SK-MEL-5 (cell line): ENCODE measurements at regions not wholly inside any gene's neighbourhood (a gene's known extent, or its start where the extent isn't known, plus 50 kb on each side); places are given as distances from the start of the nearest gene placed in this dataset.
"Not testable (repeated sequence)": the region's sequence is repeated elsewhere in the genome, so short reads cannot be mapped to it uniquely, and the experiment has no call there.

ENCODE experiments used
- DNase-seq: peaks from one replicate; pipeline ENCODE4 v3.0.0-alpha.2; 2016; ENCODE audit warnings: low read depth, low spot score
- in situ Hi-C: cut with HindIII; loops from 2 replicates; pipeline ENCODE4 v1.10.0; 2016; ENCODE audit warnings: low sequenced_read_pairs, high pct_unique_total_duplicates, low pct_unique_long_range_greater_than_20kb

DNA sequence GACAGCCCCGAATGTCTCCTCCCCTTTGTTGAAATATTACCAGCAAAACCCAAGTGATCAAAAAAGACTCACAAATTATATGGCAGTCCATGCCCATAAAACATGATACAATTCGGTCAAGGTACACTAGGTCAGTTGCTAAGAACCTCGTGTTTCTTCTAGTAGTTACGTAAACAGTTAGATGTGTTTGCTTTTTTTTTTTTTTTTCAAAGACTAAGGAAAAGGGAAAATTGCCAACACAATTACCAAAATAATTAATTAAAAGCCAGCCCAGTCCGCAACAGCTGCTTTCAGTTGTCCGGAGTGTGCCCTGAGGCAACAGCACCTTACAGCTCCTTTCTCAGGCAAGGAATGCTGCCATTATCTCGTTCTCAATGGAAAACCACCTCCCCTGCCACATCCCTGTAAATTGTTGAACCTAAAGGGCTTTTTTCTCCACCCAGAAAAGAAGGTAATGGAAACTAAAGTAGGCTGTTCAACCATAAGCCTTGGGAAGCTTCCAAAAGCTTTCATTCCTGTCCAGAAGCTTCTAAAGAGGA lies 129.2 kb upstream of the TSC22D2 start:
- in situ Hi-C loops, result no loop called here

DNA sequence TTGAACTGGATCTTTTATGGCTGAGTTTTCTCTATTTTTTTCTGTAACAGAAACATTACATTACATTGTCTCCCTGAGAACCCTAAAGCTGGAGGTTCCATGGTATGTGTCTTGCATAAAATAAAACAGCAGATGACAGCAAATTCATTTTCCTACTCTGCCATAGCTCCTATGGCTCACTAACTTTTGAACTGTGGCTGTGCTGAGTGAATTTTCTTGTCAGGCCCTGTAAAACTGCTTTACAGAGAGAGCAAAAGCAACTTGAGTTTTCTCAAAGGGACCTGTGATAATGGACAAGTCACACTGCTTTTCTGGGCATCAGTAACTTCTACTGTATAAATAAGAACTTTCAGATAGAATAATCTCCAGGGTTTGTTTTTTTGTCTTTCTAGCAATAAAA lies 129.9 kb upstream of the TSC22D2 start:
- in situ Hi-C loops, result no loop called here
- no peak for DNase-seq

More for the DNA sequence above, 129.2 kb upstream of the TSC22D2 start:
- DNase-seq, result no peak

DNA sequence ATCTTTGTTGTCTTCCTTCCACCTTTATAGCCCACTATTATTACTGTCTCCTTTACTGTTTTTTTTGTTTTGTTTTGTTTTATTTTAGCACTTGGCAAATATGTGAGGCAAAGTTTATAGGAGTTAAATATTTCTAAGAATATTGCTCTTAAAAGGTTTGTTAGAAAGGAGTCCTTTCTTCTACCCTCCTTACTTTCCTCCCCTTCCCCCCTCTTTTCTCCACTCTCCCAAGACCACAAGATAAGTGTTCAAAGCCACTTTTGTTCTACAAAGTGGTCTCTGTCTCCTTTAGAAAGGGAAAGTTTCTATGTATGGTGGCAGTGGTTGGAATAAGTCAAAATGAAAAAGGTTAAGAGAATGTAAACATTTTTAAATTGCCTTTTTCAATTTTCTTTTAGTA lies 130.7 kb upstream of the TSC22D2 start:
- in situ Hi-C loops, result no loop called here
- peak; percentile 80 for DNase-seq

DNA sequence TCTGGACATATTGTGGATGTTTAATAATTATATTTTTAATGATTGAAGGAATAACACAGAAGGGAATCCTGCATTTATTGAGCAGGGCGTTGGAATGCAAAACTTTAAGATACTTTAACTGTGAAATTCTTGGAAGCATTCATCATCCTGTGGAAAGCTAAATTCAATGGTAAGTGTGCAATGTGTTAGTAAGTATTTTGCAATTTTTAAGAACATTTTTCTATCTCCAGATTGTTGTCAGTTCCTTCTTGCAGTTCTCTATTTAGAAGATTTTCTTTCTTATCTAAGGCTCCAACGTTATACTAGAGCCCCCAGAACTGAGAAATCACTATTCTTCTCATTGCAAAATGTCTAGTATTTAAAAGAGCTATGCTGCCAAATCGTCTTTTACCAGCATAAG lies 132.2 kb upstream of the TSC22D2 start:
- no peak for DNase-seq
- in situ Hi-C loops, result no loop called here

DNA sequence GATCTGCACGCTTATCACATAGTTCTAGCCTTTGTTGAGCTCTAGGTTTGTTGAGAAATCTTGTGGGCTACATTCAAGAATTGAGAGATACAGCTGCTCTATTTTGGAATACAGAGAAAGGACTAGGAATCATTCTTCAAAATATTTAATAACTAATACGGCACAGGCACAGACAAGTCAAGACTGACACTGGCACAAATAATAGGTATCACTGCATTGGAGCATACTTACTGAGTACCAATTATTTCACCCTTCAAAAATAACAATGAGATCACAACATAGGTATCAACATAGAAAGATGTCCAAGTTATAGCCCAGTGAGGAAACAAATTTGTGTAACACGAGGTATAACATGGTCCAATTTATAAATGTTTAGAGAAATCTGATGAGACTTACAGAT lies 133.7 kb upstream of the TSC22D2 start:
- in situ Hi-C loops, result no loop called here

DNA sequence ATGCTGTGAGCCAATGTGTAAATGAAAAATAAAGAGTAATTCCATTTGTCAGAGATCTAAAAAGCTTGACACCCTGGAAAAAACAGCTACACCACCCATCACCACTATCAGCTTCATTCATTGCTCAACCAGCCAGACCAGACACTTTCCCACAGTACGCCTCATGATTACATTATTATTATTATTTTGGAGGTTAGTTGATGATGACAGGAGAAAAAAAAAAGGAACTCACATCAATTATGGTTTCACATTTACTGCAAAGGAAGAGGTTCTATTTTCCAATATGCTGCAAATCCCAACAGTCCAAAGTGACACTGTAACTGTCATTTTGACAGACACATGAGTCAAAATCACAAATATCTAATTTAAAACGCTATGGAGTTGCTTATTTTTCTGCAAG lies 134.7 kb upstream of the TSC22D2 start:
- in situ Hi-C loops, result no loop called here
- no peak for DNase-seq

More for the DNA sequence above, 133.7 kb upstream of the TSC22D2 start:
- no peak for DNase-seq

DNA sequence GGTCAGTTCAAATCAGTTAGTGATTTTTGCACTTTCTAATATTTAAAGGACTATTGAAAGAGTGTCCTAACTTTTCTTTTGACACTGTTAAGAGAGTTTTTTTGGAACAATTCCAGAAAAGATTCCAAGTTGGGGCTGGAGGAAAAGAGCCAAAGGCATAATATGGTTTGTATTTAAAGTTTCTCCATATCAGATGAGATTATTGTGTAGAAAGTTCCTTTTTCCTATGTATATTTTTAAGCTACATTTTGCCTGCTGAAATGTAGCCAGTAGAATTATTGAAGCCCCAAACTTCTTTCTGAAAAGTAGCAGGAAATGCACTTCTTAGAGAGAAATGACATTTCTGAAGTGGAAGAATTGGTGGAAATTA lies 136.5 kb upstream of the TSC22D2 start:
- in situ Hi-C loops, result no loop called here
- DNase-seq, result no peak

DNA sequence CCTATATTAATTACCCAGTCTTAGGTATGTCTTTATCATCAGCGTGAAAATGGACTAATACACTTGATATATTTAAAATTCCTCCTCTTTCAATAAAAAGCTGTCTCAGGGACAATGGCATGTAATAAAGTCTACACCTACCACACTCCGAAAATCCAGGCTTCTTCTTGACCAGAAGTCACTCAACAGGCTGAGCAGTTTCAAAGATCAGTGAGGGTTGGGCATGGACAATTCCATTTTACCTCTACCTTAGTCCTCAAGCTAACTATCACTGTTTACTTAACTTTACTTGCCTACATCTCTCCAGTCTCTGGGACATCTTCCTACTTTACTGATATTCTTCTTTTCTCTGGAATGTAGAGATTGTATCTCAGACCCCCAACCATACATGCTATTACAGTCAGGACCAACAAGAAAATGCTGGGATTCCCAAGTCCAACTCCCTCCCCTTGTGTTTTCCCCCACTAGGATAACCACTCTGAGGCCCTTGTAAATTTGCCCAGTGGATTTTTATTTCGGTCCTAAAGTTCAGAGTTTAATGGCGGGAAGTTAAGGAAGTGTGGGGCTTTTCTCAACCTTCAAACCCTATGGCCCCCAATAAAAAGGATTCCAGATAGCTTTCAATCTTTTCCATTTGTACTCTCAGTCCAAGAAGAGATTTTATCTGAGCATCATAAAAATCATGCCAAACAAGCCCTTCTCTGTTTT lies 137.1 kb upstream of the TSC22D2 start:
- DNase-seq, result no peak
- in situ Hi-C loops, result no loop called here

DNA sequence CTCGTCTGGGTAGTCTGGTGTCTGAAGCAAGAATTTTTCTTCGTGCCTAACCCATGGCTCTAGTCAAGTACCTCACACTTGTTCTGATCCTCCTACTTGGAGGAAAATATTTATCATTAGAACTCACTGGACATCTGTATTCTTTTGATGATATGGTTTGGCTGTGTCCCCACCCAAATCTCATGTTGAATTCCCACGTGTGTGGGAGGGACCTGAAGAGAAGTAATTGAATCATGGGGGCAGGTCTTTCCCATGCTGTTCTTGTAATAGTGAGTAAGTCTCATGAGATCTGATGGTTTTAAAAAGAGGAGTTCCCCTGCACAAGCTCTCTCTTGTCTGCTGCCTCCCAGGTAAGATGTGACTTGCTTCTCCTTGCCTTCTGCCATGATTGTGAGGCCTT lies 137.7 kb upstream of the TSC22D2 start:
- in situ Hi-C loops, DNase-seq: not testable (repeated sequence)

DNA sequence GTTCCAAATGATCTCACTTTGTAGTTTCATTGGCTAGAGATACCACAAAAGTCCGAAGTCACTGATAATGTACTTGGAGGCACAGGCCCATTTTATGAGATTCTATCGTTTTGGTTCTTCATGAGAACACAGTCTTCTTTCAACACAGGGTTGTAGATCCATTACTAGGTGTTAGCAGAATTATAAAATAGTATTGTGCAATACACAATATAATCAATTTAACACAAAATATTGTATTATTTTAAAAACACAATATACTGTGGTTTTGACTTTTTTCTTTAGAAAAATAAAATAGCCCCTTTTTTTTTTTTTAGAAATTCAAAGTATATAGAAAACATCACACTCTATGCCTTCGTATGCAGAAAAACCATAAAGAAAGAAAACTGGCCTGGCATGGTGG lies 138.6 kb upstream of the TSC22D2 start:
- no peak for DNase-seq
- in situ Hi-C loops, result no loop called here

DNA sequence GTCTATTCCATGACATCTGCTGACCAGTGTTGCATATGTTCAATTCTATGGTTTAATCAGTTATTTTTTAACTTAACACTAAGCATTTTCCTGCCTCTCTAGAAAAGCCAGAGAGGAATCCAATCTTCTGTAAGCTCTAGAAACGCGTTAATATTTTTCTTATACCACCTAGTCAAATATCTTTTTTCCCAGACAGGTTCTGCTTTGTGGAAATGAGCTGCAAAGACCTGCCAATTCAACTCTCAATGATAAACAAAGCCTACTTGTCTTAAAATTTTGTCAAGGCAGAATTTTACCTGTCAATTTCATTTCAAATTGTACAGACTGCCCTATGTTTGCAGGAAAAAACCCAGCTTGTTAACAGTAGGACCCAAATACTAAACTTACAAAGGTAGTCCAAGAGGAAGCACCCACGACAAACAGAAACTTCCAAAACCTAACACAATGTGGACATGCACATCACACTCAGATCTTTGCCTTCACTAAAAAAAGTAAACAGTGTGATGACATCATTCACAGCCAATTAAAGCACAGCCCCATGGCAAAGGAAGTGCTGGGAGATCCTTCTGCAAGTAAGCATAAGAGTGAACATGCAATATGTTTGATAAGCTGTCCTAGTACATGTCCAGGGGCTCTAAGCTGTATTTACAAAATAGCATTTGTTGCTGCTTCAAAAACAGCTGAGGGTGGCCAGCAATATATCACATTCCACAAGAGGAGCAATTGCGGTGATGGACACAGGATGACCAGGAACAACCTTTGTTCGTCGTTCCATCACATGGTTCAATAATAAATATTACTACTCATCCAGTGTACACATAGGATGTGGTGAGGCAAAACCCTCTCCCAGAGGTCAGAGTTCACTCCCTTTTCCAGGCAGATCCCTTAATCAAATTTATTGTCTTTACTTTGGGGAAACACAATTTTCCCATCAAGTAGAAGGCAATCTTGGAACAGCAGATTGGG lies 139.4 kb upstream of the TSC22D2 start:
- in situ Hi-C loops, result no loop called here
- DNase-seq, result no peak

DNA sequence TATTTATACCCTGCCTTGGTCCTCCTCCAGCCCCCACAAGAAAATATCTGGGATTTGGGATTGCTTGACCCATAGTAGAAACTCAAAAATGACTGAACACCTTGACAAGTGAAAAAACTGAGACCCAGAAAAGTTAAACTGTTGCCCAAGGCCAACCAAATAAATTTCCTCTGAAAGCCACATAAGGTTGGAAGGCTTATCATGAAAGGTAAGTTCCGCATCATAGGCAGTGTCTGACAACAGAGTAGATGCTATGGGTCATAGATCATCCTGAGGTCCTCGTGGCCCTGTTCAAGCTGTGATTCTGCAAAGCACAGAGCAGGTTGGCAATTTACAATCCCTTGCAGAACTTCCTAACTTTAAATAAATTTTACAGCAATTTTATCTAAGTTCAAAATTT lies 140.8 kb upstream of the TSC22D2 start:
- no peak for DNase-seq
- in situ Hi-C loops, result no loop called here

DNA sequence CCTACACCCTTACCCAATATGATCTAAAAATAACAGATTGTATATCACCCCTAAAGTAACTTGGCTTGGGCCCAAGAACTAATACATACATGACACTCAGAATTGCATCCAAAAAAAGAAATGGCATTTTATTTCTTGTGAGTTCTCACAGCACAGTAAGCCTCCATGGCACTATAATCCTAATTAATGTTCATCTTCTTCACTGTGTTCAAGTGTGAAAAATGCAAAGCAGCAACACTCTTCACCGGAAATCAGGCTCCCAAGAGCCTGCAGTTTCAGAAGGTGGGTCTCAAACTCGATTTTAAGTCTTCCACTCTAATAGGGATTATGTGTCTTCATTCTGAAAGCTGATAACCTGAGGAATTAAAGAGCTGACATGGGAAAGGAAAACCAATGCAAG lies 142.8 kb upstream of the TSC22D2 start:
- DNase-seq, result no peak
- in situ Hi-C loops, result no loop called here

DNA sequence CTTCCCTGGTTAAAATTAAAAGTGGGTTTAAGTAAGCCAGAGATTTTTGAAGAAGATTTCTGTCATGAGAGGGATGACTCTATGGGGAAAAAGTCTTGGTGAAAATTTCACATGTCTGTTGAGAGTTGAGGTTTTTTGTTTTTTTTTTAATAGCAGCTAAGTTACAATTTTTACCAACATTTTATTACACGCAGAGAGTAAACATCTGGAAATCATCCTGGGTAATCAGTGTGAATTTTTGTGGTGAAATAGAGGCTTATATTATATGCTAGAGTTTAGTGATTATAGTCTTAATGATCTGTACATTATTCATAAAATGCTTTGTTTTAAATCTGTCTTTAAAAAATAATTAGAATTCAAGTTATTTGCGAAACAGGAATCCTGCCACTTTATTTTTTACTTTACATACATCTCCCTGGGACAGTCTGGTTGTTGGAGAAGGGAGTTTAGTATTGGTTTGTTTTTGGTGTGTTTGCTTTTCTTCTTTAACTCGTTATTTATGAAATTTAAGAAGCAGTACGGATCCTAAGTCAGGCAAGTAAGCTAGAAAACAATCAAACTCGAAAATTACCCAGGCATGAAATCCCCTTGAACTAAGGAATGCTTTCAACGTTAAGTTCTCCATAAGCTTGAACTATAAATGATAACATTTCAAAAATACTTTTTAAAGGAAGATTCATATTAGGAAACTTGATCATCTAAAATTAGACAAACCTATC lies 143.4 kb upstream of the TSC22D2 start:
- in situ Hi-C loops, result no loop called here
- no peak for DNase-seq

DNA sequence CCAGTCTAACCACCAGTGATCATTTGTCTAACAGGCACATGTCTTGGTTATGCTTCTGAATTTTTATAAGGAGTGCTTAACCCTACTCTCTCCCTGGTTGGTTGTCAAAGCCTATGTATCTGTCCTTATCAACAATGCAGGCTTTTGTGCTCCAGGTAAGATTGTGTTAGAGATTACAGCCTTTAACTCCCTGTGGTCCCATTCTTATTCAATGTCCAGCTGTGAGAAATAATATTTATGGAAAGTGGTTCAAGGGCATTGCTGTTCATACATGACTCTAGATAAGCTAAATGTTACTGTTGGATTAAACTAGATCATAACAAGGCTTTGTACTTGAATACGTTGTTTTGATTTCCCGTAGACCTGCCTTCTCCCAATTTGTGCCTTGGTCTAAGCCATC lies 146.1 kb upstream of the TSC22D2 start:
- in situ Hi-C loops, result no loop called here
- DNase-seq, result no peak

DNA sequence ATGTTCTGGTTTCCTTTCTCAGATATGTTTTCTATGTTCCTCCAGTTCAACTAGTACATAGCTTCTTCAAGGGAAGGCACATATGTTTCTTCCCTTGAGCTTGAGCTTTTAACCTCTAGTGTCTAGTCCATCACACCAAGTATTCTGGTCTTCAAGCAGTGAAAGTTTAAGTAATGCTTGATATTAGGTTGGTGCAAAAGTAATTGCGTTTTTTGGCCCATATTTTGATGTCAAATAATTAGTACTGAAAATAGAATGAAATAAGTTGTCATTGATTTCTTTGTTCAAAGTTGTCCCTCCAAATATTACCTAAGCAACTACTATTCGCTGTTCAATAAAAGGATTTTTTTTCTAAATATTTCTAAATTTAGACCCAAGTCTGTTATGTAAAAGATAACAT lies 146.7 kb upstream of the TSC22D2 start:
- in situ Hi-C loops, result no loop called here
- DNase-seq, result no peak

DNA sequence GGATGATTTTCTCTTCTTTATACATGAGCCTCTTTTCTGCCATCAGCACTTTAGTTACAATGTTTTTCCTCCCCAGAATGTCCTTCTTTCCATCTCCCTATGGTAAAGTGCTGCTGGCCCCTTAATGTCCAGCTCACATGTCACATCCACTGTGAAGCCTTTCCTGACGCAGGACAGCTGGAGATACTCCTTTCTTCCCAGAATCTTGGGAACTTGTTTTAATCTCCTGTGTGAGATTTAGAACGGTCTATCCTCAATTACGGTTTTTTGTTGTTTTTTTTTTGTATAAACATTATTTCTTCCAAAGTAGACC lies 147.7 kb upstream of the TSC22D2 start:
- in situ Hi-C loops, result no loop called here
- DNase-seq, result no peak
